ENCODE measurements at regions not wholly inside any gene's neighbourhood (a gene's known extent, or its start where the extent isn't known, plus 50 kb on each side); places are given as distances from the start of the nearest gene placed in this dataset.

- no peaks in the 10 kb centered on the region for H3K9me3 ChIP-seq (replicated peaks; ENCODE audit: control insufficient read depth, low read depth, low read length)
- no peak overlapping the region for H3K27ac ChIP-seq (ENCODE audit: low read length)
- peaks cover 2% of the 10 kb centered on the region for H3K27me3 ChIP-seq (ENCODE audit: control insufficient read depth, insufficient read depth, low read length)
- H3K36me3 ChIP-seq (ENCODE audit: control insufficient read depth, insufficient read depth, low read length), result no peaks in the 10 kb centered on the region
- H3K4me3 ChIP-seq (ENCODE audit: low read length), result no peak overlapping the region
- WGBS (ENCODE audit: insufficient coverage), result 43% methylated on average over 2 of the region's 3 CpGs
- H3K4me1 ChIP-seq (ENCODE audit: control insufficient read depth, insufficient read depth, low read length), result peaks cover 3% of the 10 kb centered on the region
- DNase-seq, result no peak
Observed at GRCh38 chr19:31666126-31666525, 316.9 kb upstream of the TSHZ3 start.

- Histone ChIP-seq H3K9me3 (replicated peaks; ENCODE audit: control insufficient read depth, low read depth, low read length) (no peaks in the 10 kb centered on the region), H3K27me3 (ENCODE audit: control insufficient read depth, insufficient read depth, low read length) (peaks cover 2% of the 10 kb centered on the region), H3K4me1 (ENCODE audit: control insufficient read depth, insufficient read depth, low read length) (peaks cover 7% of the 10 kb centered on the region), H3K27ac (ENCODE audit: low read length) (no peak overlapping the region), H3K4me3 (ENCODE audit: low read length) (no peak overlapping the region), H3K36me3 (ENCODE audit: control insufficient read depth, insufficient read depth, low read length) (no peaks in the 10 kb centered on the region)
- no peak for DNase-seq
- WGBS (ENCODE audit: insufficient coverage), result 92% methylated on average over 3 of the region's 4 CpGs
Observed at GRCh38 chr19:31667106-31667505, 317.9 kb upstream of the TSHZ3 start.

GRCh38 chr19:31668921-31669320, 319.7 kb upstream of the TSHZ3 start:
- Histone ChIP-seq H3K9me3 (replicated peaks; ENCODE audit: control insufficient read depth, low read depth, low read length) (no peaks in the 10 kb centered on the region), H3K4me1 (ENCODE audit: control insufficient read depth, insufficient read depth, low read length) (peaks cover 12% of the 10 kb centered on the region), H3K27ac (ENCODE audit: low read length) (no peak overlapping the region), H3K27me3 (ENCODE audit: control insufficient read depth, insufficient read depth, low read length) (peaks cover 1% of the 10 kb centered on the region), H3K36me3 (ENCODE audit: control insufficient read depth, insufficient read depth, low read length) (no peaks in the 10 kb centered on the region), H3K4me3 (ENCODE audit: low read length) (no peak overlapping the region)
- WGBS (ENCODE audit: insufficient coverage), result 75% methylated on average over 2 of the region's 4 CpGs
- no peak for DNase-seq

GRCh38 chr19:31670931-31671330, 321.7 kb upstream of the TSHZ3 start:
- no peak for DNase-seq
- no peak overlapping the region for H3K4me3 ChIP-seq (ENCODE audit: low read length)
- H3K27me3 ChIP-seq (ENCODE audit: control insufficient read depth, insufficient read depth, low read length), result no peaks in the 10 kb centered on the region
- no peaks in the 10 kb centered on the region for H3K9me3 ChIP-seq (replicated peaks; ENCODE audit: control insufficient read depth, low read depth, low read length)
- H3K4me1 ChIP-seq (ENCODE audit: control insufficient read depth, insufficient read depth, low read length), result peaks cover 12% of the 10 kb centered on the region
- no peaks in the 10 kb centered on the region for H3K36me3 ChIP-seq (ENCODE audit: control insufficient read depth, insufficient read depth, low read length)
- H3K27ac ChIP-seq (ENCODE audit: low read length), result no peak overlapping the region
- 91% methylated on average over 9 of the region's 10 CpGs for WGBS (ENCODE audit: insufficient coverage)

- peak overlapping the region; percentile 20 for H3K27ac ChIP-seq (ENCODE audit: low read length)
- no peaks in the 10 kb centered on the region for H3K9me3 ChIP-seq (replicated peaks; ENCODE audit: control insufficient read depth, low read depth, low read length)
- H3K27me3 ChIP-seq (ENCODE audit: control insufficient read depth, insufficient read depth, low read length), result no peaks in the 10 kb centered on the region
- DNase-seq, result peak; percentile 40
- no peaks in the 10 kb centered on the region for H3K36me3 ChIP-seq (ENCODE audit: control insufficient read depth, insufficient read depth, low read length)
- WGBS (ENCODE audit: insufficient coverage), result 70% methylated on average over 3 of the region's 10 CpGs
- no peak overlapping the region for H3K4me3 ChIP-seq (ENCODE audit: low read length)
- peaks cover 12% of the 10 kb centered on the region for H3K4me1 ChIP-seq (ENCODE audit: control insufficient read depth, insufficient read depth, low read length)
Observed at GRCh38 chr19:31671411-31672035, 322.3 kb upstream of the TSHZ3 start.

GRCh38 chr19:31674503-31675192, 325.4 kb upstream of the TSHZ3 start:
- WGBS (ENCODE audit: insufficient coverage), result no CpG with 5 or more reads among the region's 11 CpGs
- no peak overlapping the region for H3K4me3 ChIP-seq (ENCODE audit: low read length)
- no peak overlapping the region for H3K27ac ChIP-seq (ENCODE audit: low read length)
- no peaks in the 10 kb centered on the region for H3K27me3 ChIP-seq (ENCODE audit: control insufficient read depth, insufficient read depth, low read length)
- peaks cover 12% of the 10 kb centered on the region for H3K4me1 ChIP-seq (ENCODE audit: control insufficient read depth, insufficient read depth, low read length)
- no peak for DNase-seq
- no peaks in the 10 kb centered on the region for H3K36me3 ChIP-seq (ENCODE audit: control insufficient read depth, insufficient read depth, low read length)
- no peaks in the 10 kb centered on the region for H3K9me3 ChIP-seq (replicated peaks; ENCODE audit: control insufficient read depth, low read depth, low read length)

- no peak for DNase-seq
- H3K27me3 ChIP-seq (ENCODE audit: control insufficient read depth, insufficient read depth, low read length), result no peaks in the 10 kb centered on the region
- H3K4me1 ChIP-seq (ENCODE audit: control insufficient read depth, insufficient read depth, low read length), result peaks cover 12% of the 10 kb centered on the region
- 80% methylated on average over 6 of the region's 10 CpGs for WGBS (ENCODE audit: insufficient coverage)
- H3K36me3 ChIP-seq (ENCODE audit: control insufficient read depth, insufficient read depth, low read length), result no peaks in the 10 kb centered on the region
- H3K27ac ChIP-seq (ENCODE audit: low read length), result no peak overlapping the region
- no peak overlapping the region for H3K4me3 ChIP-seq (ENCODE audit: low read length)
- H3K9me3 ChIP-seq (replicated peaks; ENCODE audit: control insufficient read depth, low read depth, low read length), result no peaks in the 10 kb centered on the region
Observed at GRCh38 chr19:31675193-31675913, 326.1 kb upstream of the TSHZ3 start.

GRCh38 chr19:31676271-31677004, 327.2 kb upstream of the TSHZ3 start:
- H3K27me3 ChIP-seq (ENCODE audit: control insufficient read depth, insufficient read depth, low read length), result no peaks in the 10 kb centered on the region
- no peak overlapping the region for H3K27ac ChIP-seq (ENCODE audit: low read length)
- DNase-seq, result no peak
- H3K4me1 ChIP-seq (ENCODE audit: control insufficient read depth, insufficient read depth, low read length), result peaks cover 7% of the 10 kb centered on the region
- no peaks in the 10 kb centered on the region for H3K9me3 ChIP-seq (replicated peaks; ENCODE audit: control insufficient read depth, low read depth, low read length)
- H3K36me3 ChIP-seq (ENCODE audit: control insufficient read depth, insufficient read depth, low read length), result no peaks in the 10 kb centered on the region
- no peak overlapping the region for H3K4me3 ChIP-seq (ENCODE audit: low read length)
- no CpG with 5 or more reads among the region's 3 CpGs for WGBS (ENCODE audit: insufficient coverage)

GRCh38 chr19:31678421-31678820, 329.2 kb upstream of the TSHZ3 start:
- DNase-seq, result no peak
- no peak overlapping the region for H3K27ac ChIP-seq (ENCODE audit: low read length)
- H3K36me3 ChIP-seq (ENCODE audit: control insufficient read depth, insufficient read depth, low read length), result no peaks in the 10 kb centered on the region
- H3K4me1 ChIP-seq (ENCODE audit: control insufficient read depth, insufficient read depth, low read length), result no peaks in the 10 kb centered on the region
- no peaks in the 10 kb centered on the region for H3K9me3 ChIP-seq (replicated peaks; ENCODE audit: control insufficient read depth, low read depth, low read length)
- no peak overlapping the region for H3K4me3 ChIP-seq (ENCODE audit: low read length)
- whole genome bisulfite sequencing (ENCODE audit: insufficient coverage), result 93% methylated on average over 2 of the region's 3 CpGs
- no peaks in the 10 kb centered on the region for H3K27me3 ChIP-seq (ENCODE audit: control insufficient read depth, insufficient read depth, low read length)

- no peak overlapping the region for H3K4me3 ChIP-seq (ENCODE audit: low read length)
- no peak for DNase-seq
- no peaks in the 10 kb centered on the region for H3K27me3 ChIP-seq (ENCODE audit: control insufficient read depth, insufficient read depth, low read length)
- H3K27ac ChIP-seq (ENCODE audit: low read length), result no peak overlapping the region
- H3K36me3 ChIP-seq (ENCODE audit: control insufficient read depth, insufficient read depth, low read length), result no peaks in the 10 kb centered on the region
- H3K4me1 ChIP-seq (ENCODE audit: control insufficient read depth, insufficient read depth, low read length), result no peaks in the 10 kb centered on the region
- no CpG with 5 or more reads among the region's 4 CpGs for WGBS (ENCODE audit: insufficient coverage)
- no peaks in the 10 kb centered on the region for H3K9me3 ChIP-seq (replicated peaks; ENCODE audit: control insufficient read depth, low read depth, low read length)
Observed at GRCh38 chr19:31681121-31681520, 331.9 kb upstream of the TSHZ3 start.

All from muscle of leg (tissue), 3 donors.